IgD-negative memory B cell (primary cell): ENCODE measurements at regions not wholly inside any gene's neighbourhood (a gene's known extent, or its start where the extent isn't known, plus 50 kb on each side); places are given as distances from the start of the nearest gene placed in this dataset.

Experiments used
- H3K27ac Mint-ChIP-seq, 3 donors: one replicate each; pipeline ENCODE4 v1.8.0; 2020 to 2022; ENCODE audit warnings: mild to moderate bottlenecking in 3 of 3, mixed read lengths in 3 of 3, moderate library complexity in 1 of 3
- H3K27me3 Mint-ChIP-seq: one replicate; pipeline ENCODE4 v1.8.0; 2021; ENCODE audit warnings: mixed read lengths
- H3K36me3 Mint-ChIP-seq: one replicate; pipeline ENCODE4 v1.8.0; 2020; ENCODE audit warnings: mild to moderate bottlenecking, mixed read lengths
- H3K4me1 Mint-ChIP-seq, 3 donors: one replicate each; pipeline ENCODE4 v1.8.0; 2020 to 2022; ENCODE audit warnings: mixed read lengths in 3 of 3, mild to moderate bottlenecking in 1 of 3
- H3K4me3 Mint-ChIP-seq, 4 donors: one replicate each; pipeline ENCODE4 v1.8.0; 2020 to 2022; ENCODE audit warnings: mild to moderate bottlenecking in 4 of 4, mixed read lengths in 4 of 4, moderate library complexity in 3 of 4
- H3K9me3 Mint-ChIP-seq, 3 donors: one replicate each; pipeline ENCODE4 v1.8.0; 2020 to 2021; ENCODE audit warnings: mixed read lengths in 3 of 3, mild to moderate bottlenecking in 1 of 3

GRCh38 chr3:189053322-189053721, 118.4 kb upstream of the TPRG1 start:
- no peak overlapping the region for H3K27ac Mint-ChIP-seq
- no peak overlapping the region for H3K4me3 Mint-ChIP-seq
- peaks cover 14% of the 10 kb centered on the region for H3K27me3 Mint-ChIP-seq
- H3K4me1 Mint-ChIP-seq: peaks cover 7 to 12% (median 7%) of the 10 kb centered on the region in 3 donors
- H3K36me3 Mint-ChIP-seq: peaks cover 2% of the 10 kb centered on the region
- H3K9me3 Mint-ChIP-seq: peaks cover 0 to 3% (median 0%) of the 10 kb centered on the region in 3 donors

DNA sequence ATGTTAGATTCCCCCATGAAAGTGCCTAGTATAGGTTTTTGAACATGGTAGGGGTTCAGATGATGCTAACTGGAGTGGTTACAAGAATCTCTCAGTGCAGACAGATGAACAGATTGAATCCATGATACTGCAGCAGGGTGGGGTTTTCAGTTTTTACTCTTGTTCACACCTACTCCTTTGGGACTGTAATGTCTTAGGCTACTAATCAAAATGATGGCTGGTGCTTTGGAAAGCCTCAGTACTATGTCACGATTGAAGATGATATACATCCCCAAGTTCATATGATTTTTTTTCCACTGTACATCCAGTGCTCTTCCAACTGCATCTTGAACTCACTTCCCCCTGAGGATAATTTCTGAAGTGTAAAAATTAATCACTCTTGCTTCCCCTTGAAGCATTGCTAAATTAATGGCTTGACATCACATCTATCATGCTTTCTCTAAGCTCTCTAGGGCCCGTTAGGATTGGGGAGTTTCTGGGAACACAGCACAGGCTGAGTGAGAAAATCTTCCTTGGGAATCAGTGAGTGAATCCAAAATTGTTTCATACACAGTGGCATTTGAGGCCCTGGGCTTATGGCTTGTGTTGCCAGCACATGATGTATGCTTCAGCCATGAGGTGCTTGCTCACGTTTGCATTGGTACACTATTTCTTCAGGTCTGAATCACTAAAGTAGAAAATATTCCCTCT, 115.0 kb upstream of the TPRG1 start:
- H3K27ac Mint-ChIP-seq: no peak overlapping the region
- peak overlapping the region in 1 of 4 donors; percentile 28 for H3K4me3 Mint-ChIP-seq
- peaks cover 5% of the 10 kb centered on the region for H3K36me3 Mint-ChIP-seq
- H3K27me3 Mint-ChIP-seq: peaks cover 12% of the 10 kb centered on the region
- no peaks in the 10 kb centered on the region for H3K4me1 Mint-ChIP-seq
- H3K9me3 Mint-ChIP-seq: peaks cover under 1 to 9% (median 6%) of the 10 kb centered on the region in 3 donors

GRCh38 chr3:189057369-189057768, 114.4 kb upstream of the TPRG1 start:
- H3K4me1 Mint-ChIP-seq: no peaks in the 10 kb centered on the region
- H3K4me3 Mint-ChIP-seq: no peak overlapping the region
- peaks cover 12% of the 10 kb centered on the region for H3K27me3 Mint-ChIP-seq
- H3K9me3 Mint-ChIP-seq: peaks cover 4 to 13% (median 9%) of the 10 kb centered on the region in 3 donors
- no peak overlapping the region for H3K27ac Mint-ChIP-seq
- H3K36me3 Mint-ChIP-seq: peaks cover 5% of the 10 kb centered on the region

GRCh38 chr3:189058071-189058470, 113.7 kb upstream of the TPRG1 start:
- no peaks in the 10 kb centered on the region for H3K4me1 Mint-ChIP-seq
- no peak overlapping the region for H3K4me3 Mint-ChIP-seq
- peaks cover 14% of the 10 kb centered on the region for H3K27me3 Mint-ChIP-seq
- no peak overlapping the region for H3K27ac Mint-ChIP-seq
- peaks cover 4 to 17% (median 10%) of the 10 kb centered on the region in 3 donors for H3K9me3 Mint-ChIP-seq
- peaks cover 5% of the 10 kb centered on the region for H3K36me3 Mint-ChIP-seq

DNA sequence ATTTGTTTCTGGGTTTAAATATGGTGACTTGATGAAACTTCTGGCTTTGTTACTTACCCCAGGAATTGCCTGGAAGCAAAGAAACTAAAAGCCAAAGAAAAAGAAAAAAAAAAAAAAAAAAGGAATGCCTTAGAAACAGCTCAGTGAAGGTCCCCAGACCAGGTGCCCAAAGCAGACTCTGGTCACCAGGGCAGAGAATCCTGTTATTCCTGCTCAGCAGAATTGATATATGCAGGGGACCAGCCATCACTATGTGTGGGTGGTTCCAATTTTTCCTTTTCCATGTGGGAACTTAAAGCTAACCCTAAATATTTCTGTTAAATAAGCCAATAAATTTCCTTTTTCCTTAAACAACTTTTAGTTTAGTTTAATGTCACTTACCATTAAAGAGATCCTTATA, 100.8 kb upstream of the TPRG1 start:
- Mint-ChIP-seq H3K36me3 (no peaks in the 10 kb centered on the region), H3K27ac (no peak overlapping the region), H3K4me3 (no peak overlapping the region), H3K27me3 (no peaks in the 10 kb centered on the region), H3K4me1 (no peaks in the 10 kb centered on the region), H3K9me3 (peaks cover 0 to 9% (median 5%) of the 10 kb centered on the region in 3 donors)

- no peak overlapping the region for H3K27ac Mint-ChIP-seq
- H3K4me1 Mint-ChIP-seq: no peaks in the 10 kb centered on the region
- no peak overlapping the region for H3K4me3 Mint-ChIP-seq
- H3K9me3 Mint-ChIP-seq: peaks cover 0 to 9% (median 5%) of the 10 kb centered on the region in 3 donors
- no peaks in the 10 kb centered on the region for H3K36me3 Mint-ChIP-seq
- no peaks in the 10 kb centered on the region for H3K27me3 Mint-ChIP-seq
These were observed 100.3 kb upstream of the TPRG1 start for GRCh38 chr3:189071446-189071845.

GRCh38 chr3:189076449-189076848, 95.3 kb upstream of the TPRG1 start:
- Mint-ChIP-seq H3K4me3 (no peak overlapping the region), H3K27ac (no peak overlapping the region), H3K9me3 (peaks cover 0 to 2% (median 0%) of the 10 kb centered on the region in 3 donors), H3K4me1 (no peaks in the 10 kb centered on the region), H3K27me3 (no peaks in the 10 kb centered on the region), H3K36me3 (no peaks in the 10 kb centered on the region)

- H3K27ac Mint-ChIP-seq: no peak overlapping the region
- H3K4me3 Mint-ChIP-seq: no peak overlapping the region
- no peaks in the 10 kb centered on the region for H3K4me1 Mint-ChIP-seq
- H3K9me3 Mint-ChIP-seq: peaks cover 0 to 3% (median 0%) of the 10 kb centered on the region in 3 donors
- H3K36me3 Mint-ChIP-seq: no peaks in the 10 kb centered on the region
- no peaks in the 10 kb centered on the region for H3K27me3 Mint-ChIP-seq
These were observed 91.0 kb upstream of the TPRG1 start for GRCh38 chr3:189080745-189081144.

DNA sequence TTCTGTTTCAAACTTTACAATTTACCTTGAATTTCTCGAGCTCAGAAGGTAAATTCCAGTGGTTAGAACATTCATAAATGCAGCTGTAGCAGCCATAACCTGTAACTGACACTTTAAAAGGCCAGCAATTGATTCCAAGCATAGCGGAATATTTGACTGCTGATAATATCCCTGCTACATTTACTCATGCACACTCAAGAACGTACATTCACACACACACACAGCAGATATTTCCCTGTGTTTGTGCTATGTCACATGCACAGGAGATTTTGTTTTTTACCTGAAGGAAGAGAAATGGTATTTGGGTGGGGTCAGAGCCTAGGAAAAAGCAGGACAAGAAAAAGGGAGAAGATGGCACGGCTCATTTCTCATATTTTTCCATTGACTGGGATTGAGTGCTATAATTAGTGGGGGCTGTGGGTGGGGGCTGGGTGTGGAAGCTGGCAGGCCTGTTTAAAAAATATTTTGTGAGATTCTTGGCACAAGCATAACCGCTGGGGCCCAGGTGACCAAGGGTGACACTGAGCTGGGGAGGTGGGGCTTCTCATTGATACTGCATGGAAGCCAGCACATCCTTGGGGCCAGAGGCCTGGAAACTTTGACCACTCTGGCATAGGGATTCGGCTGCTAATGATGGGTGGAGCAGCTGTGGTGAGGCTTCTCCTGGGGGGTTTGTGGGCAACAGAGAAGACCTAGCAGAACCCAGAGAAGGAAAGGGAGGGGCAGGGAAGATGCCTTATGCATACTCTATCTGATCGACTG, 88.9 kb upstream of the TPRG1 start:
- H3K9me3 Mint-ChIP-seq: peaks cover 0 to 8% (median 0%) of the 10 kb centered on the region in 3 donors
- H3K27me3 Mint-ChIP-seq: no peaks in the 10 kb centered on the region
- no peaks in the 10 kb centered on the region for H3K4me1 Mint-ChIP-seq
- H3K4me3 Mint-ChIP-seq: no peak overlapping the region
- H3K27ac Mint-ChIP-seq: no peak overlapping the region
- H3K36me3 Mint-ChIP-seq: no peaks in the 10 kb centered on the region

DNA sequence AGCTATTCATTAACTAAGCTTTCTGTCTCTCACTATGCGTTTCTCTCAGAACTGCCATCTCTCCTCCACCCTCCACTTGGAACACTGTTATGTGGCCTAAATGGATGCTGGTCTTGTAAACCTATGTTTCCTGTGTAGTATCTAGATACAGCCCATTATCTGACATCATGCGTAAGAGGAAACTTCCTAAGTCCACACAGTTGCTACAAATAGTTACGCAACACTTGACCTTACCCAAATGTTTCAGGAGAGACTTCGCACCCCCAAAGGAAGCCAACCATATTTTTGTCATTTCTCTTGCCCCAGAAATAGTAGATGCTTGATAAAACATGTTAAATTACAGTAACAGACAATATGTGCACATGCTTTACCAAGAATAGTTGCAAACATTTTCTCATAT, 87.2 kb upstream of the TPRG1 start:
- peaks cover 3% of the 10 kb centered on the region for H3K27me3 Mint-ChIP-seq
- no peaks in the 10 kb centered on the region for H3K4me1 Mint-ChIP-seq
- no peaks in the 10 kb centered on the region for H3K36me3 Mint-ChIP-seq

DNA sequence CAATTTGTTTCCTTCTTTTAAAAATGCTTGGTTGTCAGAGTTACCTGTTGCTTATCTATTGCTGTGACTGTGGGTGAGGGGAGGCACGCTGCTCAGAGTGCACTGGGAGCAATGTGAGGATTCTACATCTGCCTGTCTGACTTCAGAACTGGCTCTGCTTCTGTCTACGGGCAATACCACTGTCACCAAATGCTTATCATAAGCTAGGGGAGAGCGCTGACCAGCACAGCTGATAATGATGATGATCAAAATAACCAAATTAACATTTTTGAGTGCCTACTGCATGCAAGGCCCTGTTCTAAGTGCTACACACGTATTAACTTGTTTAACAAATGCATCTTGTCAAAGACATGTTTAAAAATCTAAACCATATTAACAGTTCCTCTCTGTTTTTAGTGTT, 79.2 kb upstream of the TPRG1 start:
- Mint-ChIP-seq H3K4me1 (no peaks in the 10 kb centered on the region), H3K9me3 (peaks cover 0 to 7% (median 0%) of the 10 kb centered on the region in 3 donors), H3K36me3 (no peaks in the 10 kb centered on the region), H3K27ac (no peak overlapping the region), H3K4me3 (no peak overlapping the region), H3K27me3 (peaks cover 6% of the 10 kb centered on the region)

More for the DNA sequence above, 87.2 kb upstream of the TPRG1 start:
- Mint-ChIP-seq H3K9me3 (peaks cover 0 to 8% (median 0%) of the 10 kb centered on the region in 3 donors), H3K4me3 (no peak overlapping the region), H3K27ac (no peak overlapping the region)

DNA sequence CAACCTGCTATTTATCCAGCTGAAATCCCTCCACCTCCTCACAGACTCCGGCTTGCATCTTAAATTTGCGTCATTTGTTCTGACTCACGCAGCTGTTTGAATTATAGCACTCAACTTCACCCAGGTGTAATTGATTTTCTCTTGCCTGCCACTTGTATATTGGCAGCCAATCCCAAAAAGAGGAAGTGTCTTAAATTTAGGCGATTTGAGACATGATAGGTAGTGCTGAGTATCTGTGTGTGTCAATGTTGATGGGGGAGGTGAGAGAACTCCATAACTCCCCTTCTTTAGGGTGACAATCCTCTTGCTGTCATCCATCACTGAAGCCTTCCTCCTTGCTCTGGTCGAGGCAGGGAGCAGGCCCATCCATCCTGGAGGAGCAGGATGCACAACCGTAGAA, 77.2 kb upstream of the TPRG1 start:
- Mint-ChIP-seq H3K9me3 (peaks cover 0 to 3% (median 0%) of the 10 kb centered on the region in 3 donors), H3K4me1 (no peaks in the 10 kb centered on the region), H3K27ac (no peak overlapping the region), H3K36me3 (no peaks in the 10 kb centered on the region), H3K27me3 (peaks cover 4% of the 10 kb centered on the region), H3K4me3 (no peak overlapping the region)

GRCh38 chr3:189096092-189096491, 75.7 kb upstream of the TPRG1 start:
- no peaks in the 10 kb centered on the region for H3K36me3 Mint-ChIP-seq
- H3K27ac Mint-ChIP-seq: no peak overlapping the region
- no peaks in the 10 kb centered on the region for H3K4me1 Mint-ChIP-seq
- peaks cover 0 to 3% (median 0%) of the 10 kb centered on the region in 3 donors for H3K9me3 Mint-ChIP-seq
- H3K27me3 Mint-ChIP-seq: peaks cover 4% of the 10 kb centered on the region
- no peak overlapping the region for H3K4me3 Mint-ChIP-seq

GRCh38 chr3:189099031-189099471, 72.7 kb upstream of the TPRG1 start:
- Mint-ChIP-seq H3K27ac (no peak overlapping the region), H3K9me3 (peaks cover 0 to 3% (median 0%) of the 10 kb centered on the region in 3 donors), H3K36me3 (no peaks in the 10 kb centered on the region), H3K4me3 (no peak overlapping the region), H3K4me1 (peaks cover 0 to 1% (median 0%) of the 10 kb centered on the region in 3 donors), H3K27me3 (peaks cover 3% of the 10 kb centered on the region)

DNA sequence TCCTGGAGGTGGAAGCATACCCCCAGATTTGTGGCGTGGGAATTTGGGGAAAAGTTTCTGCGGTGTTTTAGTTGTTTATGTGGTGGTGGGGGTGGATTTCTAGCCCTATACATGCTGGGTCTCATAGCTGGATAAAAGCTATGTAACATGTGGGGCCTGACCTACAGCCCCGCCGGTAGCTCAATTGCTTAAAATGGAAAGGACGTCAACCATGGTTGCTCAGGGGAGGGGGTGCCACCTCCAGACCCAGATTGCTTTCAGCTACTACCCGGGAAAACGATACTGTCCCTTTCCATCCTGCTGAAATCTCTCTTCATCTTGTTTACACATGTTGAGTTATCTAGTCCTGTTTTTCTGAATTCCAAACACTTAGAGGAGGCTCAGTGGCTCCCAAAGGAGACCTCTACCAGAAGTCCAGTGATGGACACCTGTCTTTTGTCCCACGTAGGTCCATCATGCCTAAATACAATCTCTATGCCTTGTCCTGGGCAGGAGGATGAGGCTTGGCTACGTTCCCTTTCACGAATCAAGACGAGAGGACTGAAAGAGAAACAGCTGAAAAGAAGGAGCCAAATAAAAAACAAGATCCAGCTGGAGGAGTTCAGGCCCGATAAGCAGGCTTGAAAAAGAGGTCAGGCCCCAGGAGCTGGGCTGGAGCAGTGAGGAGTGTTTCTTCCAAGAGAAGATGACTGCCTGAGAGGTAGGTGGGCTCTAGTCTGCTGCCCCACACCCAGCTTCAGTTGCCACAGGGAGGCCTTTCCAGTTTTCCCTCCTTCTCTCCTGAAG, 72.1 kb upstream of the TPRG1 start:
- Mint-ChIP-seq H3K36me3 (no peaks in the 10 kb centered on the region), H3K27me3 (peaks cover 2% of the 10 kb centered on the region), H3K4me3 (no peak overlapping the region), H3K27ac (no peak overlapping the region), H3K4me1 (peaks cover 0 to 1% (median 0%) of the 10 kb centered on the region in 3 donors), H3K9me3 (peaks cover 0 to 3% (median 0%) of the 10 kb centered on the region in 3 donors)
